Glutamatergic neuron (in vitro differentiated cells): ENCODE measurements at regions not wholly inside any gene's neighbourhood (a gene's known extent, or its start where the extent isn't known, plus 50 kb on each side); places are given as distances from the start of the nearest gene placed in this dataset.

ENCODE experiments used
- DNase-seq: peaks from one replicate; pipeline ENCODE4 v3.0.0; 2022
- H3K27ac Mint-ChIP-seq: one replicate; pipeline ENCODE4 v1.8.0; 2020; ENCODE audit warnings: mild to moderate bottlenecking, mixed read lengths, inconsistent platforms; ENCODE audit not compliant: unreplicated experiment
- H3K27me3 Mint-ChIP-seq: one replicate; pipeline ENCODE4 v1.8.0; 2020; ENCODE audit warnings: mild to moderate bottlenecking, moderate library complexity, mixed read lengths, inconsistent platforms; ENCODE audit not compliant: unreplicated experiment
- H3K36me3 Mint-ChIP-seq: one replicate; pipeline ENCODE4 v1.8.0; 2020; ENCODE audit warnings: mild to moderate bottlenecking, mixed read lengths, inconsistent platforms; ENCODE audit not compliant: unreplicated experiment
- H3K4me1 Mint-ChIP-seq: one replicate; pipeline ENCODE4 v1.8.0; 2020; ENCODE audit warnings: mild to moderate bottlenecking, low read depth, mixed read lengths, inconsistent platforms; ENCODE audit not compliant: unreplicated experiment
- H3K4me3 Mint-ChIP-seq: one replicate; pipeline ENCODE4 v1.8.0; 2020; ENCODE audit warnings: mild to moderate bottlenecking, mixed read lengths, inconsistent platforms; ENCODE audit not compliant: unreplicated experiment
- H3K9me3 Mint-ChIP-seq: one replicate; pipeline ENCODE4 v1.8.0; 2020; ENCODE audit warnings: mild to moderate bottlenecking, moderate library complexity, mixed read lengths, inconsistent platforms; ENCODE audit not compliant: unreplicated experiment
- CTCF ChIP-seq: fragments of 200-600 bp; sonication (generic); IDR thresholded peaks from one replicate; pipeline ENCODE4 v1.5.0; 2021; ENCODE audit not compliant: partially characterized antibody, unreplicated experiment

- H3K27ac Mint-ChIP-seq: no peak overlapping the region
- H3K9me3 Mint-ChIP-seq: no peaks in the 10 kb centered on the region
- no peaks in the 10 kb centered on the region for H3K36me3 Mint-ChIP-seq
Observed at GRCh38 chr10:109089779-109090178, 833.5 kb downstream of the XPNPEP1 start.

GRCh38 chr10:109071539-109071938, 851.8 kb downstream of the XPNPEP1 start:
- DNase-seq: no peak
- Mint-ChIP-seq H3K4me1 (no peaks in the 10 kb centered on the region), H3K36me3 (no peaks in the 10 kb centered on the region)

More at GRCh38 chr10:109089779-109090178, 833.5 kb downstream of the XPNPEP1 start:
- Mint-ChIP-seq H3K4me1 (no peaks in the 10 kb centered on the region), H3K4me3 (no peak overlapping the region), H3K27me3 (peaks cover 1% of the 10 kb centered on the region)
- DNase-seq: no peak
- TF ChIP-seq CTCF: no peak

GRCh38 chr10:109070492-109070891, 852.8 kb downstream of the XPNPEP1 start:
- DNase-seq: no peak
- H3K4me3 Mint-ChIP-seq: no peak overlapping the region
- no peaks in the 10 kb centered on the region for H3K36me3 Mint-ChIP-seq
- H3K4me1 Mint-ChIP-seq: no peaks in the 10 kb centered on the region
- no peak for TF ChIP-seq CTCF
- no peaks in the 10 kb centered on the region for H3K9me3 Mint-ChIP-seq
- no peak overlapping the region for H3K27ac Mint-ChIP-seq
- no peaks in the 10 kb centered on the region for H3K27me3 Mint-ChIP-seq

More at GRCh38 chr10:109071539-109071938, 851.8 kb downstream of the XPNPEP1 start:
- no peak overlapping the region for H3K27ac Mint-ChIP-seq
- H3K9me3 Mint-ChIP-seq: no peaks in the 10 kb centered on the region
- H3K4me3 Mint-ChIP-seq: no peak overlapping the region
- no peak for TF ChIP-seq CTCF
- no peaks in the 10 kb centered on the region for H3K27me3 Mint-ChIP-seq

DNA sequence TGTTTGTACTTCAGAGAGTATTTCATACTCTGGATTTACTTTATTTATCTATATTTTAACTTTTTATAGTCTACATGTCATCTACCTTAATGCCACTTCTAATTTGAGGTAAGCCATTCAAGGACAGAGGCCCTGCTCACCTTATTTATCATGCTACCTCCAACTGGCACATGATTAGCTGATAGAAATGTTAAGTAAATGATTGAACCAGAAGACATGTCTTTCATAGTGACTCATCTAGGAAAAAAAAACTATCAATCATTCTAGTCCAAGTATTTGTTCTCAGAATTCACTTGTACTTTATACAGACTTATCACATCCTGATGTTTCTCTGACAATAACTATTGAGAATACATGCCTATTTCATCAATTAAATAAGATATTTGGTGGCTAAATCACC, 856.3 kb downstream of the XPNPEP1 start:
- Mint-ChIP-seq H3K4me1 (no peaks in the 10 kb centered on the region), H3K27me3 (no peaks in the 10 kb centered on the region), H3K4me3 (no peak overlapping the region), H3K27ac (no peak overlapping the region), H3K36me3 (no peaks in the 10 kb centered on the region), H3K9me3 (no peaks in the 10 kb centered on the region)
- no peak for DNase-seq
- no peak for TF ChIP-seq CTCF

GRCh38 chr10:109065821-109066220, 857.5 kb downstream of the XPNPEP1 start:
- Mint-ChIP-seq H3K27me3 (no peaks in the 10 kb centered on the region), H3K27ac (no peak overlapping the region), H3K4me1 (no peaks in the 10 kb centered on the region), H3K9me3 (no peaks in the 10 kb centered on the region), H3K36me3 (no peaks in the 10 kb centered on the region), H3K4me3 (no peak overlapping the region)
- DNase-seq: no peak
- no peak for TF ChIP-seq CTCF
